ENCODE measurements at regions not wholly inside any gene's neighbourhood (a gene's known extent, or its start where the extent isn't known, plus 50 kb on each side); places are given as distances from the start of the nearest gene placed in this dataset.

GRCh38 chrX:10393241-10393640 is 227.1 kb downstream of the MID1 start:
- no peak for DNase-seq (ENCODE audit: low read depth)

GRCh38 chrX:10393899-10394298 is 226.5 kb downstream of the MID1 start:
- peak; percentile 62 for DNase-seq (ENCODE audit: low read depth)

- DNase-seq (ENCODE audit: low read depth): peak; percentile 3
Observed at GRCh38 chrX:10395179-10395578, 225.2 kb downstream of the MID1 start.

Data from RPMI7951 (cell line).